ENCODE measurements at regions not wholly inside any gene's neighbourhood (a gene's known extent, or its start where the extent isn't known, plus 50 kb on each side); places are given as distances from the start of the nearest gene placed in this dataset.
"Not testable (repeated sequence)": the region's sequence is repeated elsewhere in the genome, so short reads cannot be mapped to it uniquely, and the experiment has no call there.

DNA sequence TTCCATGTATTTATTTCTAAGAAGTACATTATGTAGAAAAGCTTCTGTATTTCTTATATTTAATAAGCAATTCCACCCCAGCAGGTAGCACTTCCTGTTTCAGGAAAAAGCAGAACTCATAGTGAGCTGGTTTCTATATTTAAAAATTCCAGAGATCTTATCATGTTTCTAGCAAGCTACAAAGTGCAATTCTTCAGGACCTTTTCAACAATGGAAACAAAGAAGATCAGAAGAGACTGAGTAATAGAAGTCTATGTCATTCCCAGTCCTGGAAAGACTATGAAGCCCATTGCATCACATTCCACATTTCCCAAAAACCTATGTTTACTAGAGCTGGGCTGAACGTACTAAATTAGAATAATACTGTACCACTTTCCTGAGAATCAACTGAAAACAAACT is 302.6 kb upstream of the NRSN1 start:
- TF ChIP-seq, protein P1, sequence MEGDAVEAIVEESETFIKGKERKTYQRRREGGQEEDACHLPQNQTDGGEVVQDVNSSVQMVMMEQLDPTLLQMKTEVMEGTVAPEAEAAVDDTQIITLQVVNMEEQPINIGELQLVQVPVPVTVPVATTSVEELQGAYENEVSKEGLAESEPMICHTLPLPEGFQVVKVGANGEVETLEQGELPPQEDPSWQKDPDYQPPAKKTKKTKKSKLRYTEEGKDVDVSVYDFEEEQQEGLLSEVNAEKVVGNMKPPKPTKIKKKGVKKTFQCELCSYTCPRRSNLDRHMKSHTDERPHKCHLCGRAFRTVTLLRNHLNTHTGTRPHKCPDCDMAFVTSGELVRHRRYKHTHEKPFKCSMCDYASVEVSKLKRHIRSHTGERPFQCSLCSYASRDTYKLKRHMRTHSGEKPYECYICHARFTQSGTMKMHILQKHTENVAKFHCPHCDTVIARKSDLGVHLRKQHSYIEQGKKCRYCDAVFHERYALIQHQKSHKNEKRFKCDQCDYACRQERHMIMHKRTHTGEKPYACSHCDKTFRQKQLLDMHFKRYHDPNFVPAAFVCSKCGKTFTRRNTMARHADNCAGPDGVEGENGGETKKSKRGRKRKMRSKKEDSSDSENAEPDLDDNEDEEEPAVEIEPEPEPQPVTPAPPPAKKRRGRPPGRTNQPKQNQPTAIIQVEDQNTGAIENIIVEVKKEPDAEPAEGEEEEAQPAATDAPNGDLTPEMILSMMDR (conservative IDR thresholded peaks at IDR 0.05; ENCODE audit: low read depth, low read length): no peak
- no peak for DNase-seq (ENCODE audit: low read depth)
- no peak overlapping the region for H3K4me3 ChIP-seq (ENCODE audit: low read depth, low read length)

DNA sequence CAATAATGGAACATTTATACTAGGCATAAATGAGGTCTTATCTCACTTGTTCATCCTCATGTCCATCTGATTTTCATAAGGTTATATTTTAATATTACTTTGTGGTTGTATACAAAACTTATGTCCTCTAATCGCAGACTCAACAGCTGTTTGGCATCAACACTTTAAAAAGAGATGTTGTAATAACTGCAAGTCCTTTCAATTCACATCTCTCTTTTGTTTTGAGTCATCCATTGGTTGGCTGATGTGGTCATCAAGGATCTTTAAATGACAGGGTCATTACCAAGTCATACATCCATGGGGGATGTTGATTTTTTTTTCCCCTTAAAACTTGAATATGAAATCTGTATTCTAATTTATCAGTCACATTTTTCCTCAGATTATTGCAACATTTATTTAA is 299.4 kb upstream of the NRSN1 start:
- H3K4me3 ChIP-seq (ENCODE audit: low read depth, low read length): no peak overlapping the region
- TF ChIP-seq, protein P1 (conservative IDR thresholded peaks at IDR 0.05; ENCODE audit: low read depth, low read length): no peak
- no peak for DNase-seq (ENCODE audit: low read depth)

DNA sequence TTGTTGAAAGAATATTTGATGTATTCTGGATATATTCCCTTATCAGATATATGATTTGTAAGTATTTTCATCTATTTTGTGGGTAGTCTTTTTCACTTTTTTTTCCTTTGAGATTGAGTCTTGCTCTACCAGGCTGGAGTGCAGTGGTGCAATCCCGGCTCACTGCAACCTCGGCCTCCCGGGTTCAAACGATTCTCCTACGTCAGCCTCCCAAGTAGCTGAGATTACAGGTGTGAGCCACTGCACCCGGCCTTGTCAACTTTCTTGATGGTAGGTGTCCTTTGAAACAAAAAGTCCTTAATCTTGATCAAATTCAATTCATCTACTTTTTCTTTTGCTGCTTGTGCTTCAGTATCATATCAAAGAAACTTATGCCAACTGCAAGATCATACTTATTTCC is 297.2 kb upstream of the NRSN1 start:
- DNase-seq (ENCODE audit: low read depth): no peak
- TF ChIP-seq, protein P1 (conservative IDR thresholded peaks at IDR 0.05; ENCODE audit: low read depth, low read length): no peak
- H3K4me3 ChIP-seq (ENCODE audit: low read depth, low read length): no peak overlapping the region

DNA sequence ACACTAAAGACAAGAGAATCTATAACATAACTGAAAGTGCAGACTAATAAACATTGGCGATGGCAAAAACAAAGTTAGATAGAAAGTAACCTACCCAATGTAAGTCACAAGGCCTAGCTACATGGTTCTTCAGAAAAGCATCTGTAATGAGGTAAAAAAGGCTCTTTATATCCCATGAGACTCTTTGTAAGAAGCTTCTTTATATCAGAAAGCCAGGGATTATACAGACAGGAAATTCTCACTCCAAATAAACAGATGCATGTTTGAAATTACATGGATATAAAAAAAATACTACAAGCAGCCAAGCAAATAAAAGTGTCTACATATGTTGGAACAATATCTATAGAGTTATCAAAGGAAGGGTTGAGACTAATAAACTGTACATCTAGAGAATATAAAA is 284.9 kb upstream of the NRSN1 start:
- TF ChIP-seq, protein P1 (conservative IDR thresholded peaks at IDR 0.05; ENCODE audit: low read depth, low read length): no peak
- no peak for DNase-seq (ENCODE audit: low read depth)
- no peak overlapping the region for H3K4me3 ChIP-seq (ENCODE audit: low read depth, low read length)

DNA sequence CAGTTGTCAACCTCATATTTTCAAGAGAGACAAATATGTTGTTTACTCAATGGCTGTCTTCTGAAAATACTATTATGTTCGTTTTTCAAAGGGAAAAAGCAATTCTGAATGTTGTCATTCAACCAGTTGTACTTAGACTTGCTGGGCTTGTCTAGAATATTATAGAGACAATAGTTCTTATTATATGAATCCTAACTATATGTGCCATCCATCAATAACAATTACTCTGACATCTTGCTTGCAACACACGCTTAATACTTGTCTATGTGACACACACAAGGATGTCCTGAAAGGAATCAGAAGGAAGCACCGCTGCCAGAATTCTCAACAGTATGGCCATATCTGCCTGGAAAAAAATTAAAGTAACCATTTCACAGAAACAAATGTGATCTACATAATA is 283.3 kb upstream of the NRSN1 start:
- no peak overlapping the region for H3K4me3 ChIP-seq (ENCODE audit: low read depth, low read length)
- DNase-seq (ENCODE audit: low read depth): no peak
- TF ChIP-seq, protein P1 (conservative IDR thresholded peaks at IDR 0.05; ENCODE audit: low read depth, low read length): no peak

DNA sequence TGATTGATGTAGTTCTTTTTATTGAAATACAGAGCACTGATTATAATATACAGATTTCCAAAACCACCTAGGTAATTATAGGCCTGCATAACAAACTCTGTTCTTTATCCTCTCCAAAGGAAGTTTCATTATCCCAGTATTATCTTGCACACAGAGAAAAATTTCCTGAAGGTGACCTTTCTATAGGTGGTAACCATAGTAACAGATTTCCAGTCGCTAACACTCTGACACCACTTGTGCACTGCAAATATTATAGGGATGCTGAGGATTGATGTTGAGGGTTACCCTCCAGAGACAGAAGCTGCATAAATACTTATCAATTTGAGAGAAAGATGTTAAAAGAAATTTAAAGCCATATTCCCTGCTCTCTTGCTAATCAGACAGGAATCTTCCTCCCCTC is 274.5 kb upstream of the NRSN1 start:
- no peak for DNase-seq (ENCODE audit: low read depth)
- TF ChIP-seq, protein P1 (conservative IDR thresholded peaks at IDR 0.05; ENCODE audit: low read depth, low read length): no peak
- no peak overlapping the region for H3K4me3 ChIP-seq (ENCODE audit: low read depth, low read length)

DNA sequence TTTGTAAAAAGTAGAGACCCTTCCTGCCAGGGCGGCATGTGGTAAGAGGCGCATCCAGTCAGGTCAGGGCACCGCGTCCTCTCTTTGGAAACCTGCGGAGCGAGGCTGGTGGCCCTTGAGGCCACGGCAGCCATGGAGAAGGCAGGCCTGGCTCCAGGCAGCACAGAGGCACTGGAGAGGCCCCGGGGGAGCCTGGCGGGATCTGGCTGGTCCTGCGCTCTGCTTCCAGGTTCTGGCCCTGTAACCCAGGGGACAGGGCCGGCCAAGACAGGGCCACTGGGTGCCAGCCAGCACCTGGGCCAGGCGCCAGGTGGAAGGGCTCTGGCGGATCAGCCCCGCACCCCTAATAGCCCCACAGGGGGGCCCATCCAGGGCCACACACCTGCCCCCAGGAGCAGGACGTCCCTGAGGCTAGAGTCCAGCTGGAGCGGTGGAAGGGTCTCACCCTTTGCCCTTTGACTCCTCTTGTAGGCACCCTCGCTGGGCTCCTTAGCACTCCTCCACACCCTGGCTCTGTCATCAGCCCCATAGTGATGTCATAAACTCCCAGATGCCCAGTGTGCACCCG is 272.4 kb upstream of the NRSN1 start:
- H3K4me3 ChIP-seq (ENCODE audit: low read depth, low read length); DNase-seq (ENCODE audit: low read depth): not testable (repeated sequence)

DNA sequence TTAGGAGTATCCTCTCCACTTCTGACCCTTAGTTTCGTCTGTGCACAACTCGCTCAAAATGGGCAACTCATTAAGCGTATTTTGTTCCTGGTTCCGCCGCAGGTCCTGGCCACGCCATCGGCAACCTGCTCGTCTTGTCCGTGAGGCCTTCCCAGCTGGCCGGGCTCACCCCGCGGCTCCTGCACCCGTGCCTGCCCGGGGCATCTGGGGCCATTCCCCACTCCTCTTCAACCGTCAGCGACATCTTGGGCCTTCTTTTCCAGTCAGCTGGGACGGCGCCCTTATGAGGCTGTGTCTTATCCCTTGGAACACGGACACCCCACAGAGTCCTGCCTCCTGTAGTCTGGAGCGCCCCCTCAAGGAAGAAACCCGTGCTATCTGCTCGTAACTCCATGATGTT is 271.9 kb upstream of the NRSN1 start:
- not testable (repeated sequence) for H3K4me3 ChIP-seq (ENCODE audit: low read depth, low read length); DNase-seq (ENCODE audit: low read depth)
